GM23338 (cell line): ENCODE measurements at regions not wholly inside any gene's neighbourhood (a gene's known extent, or its start where the extent isn't known, plus 50 kb on each side); places are given as distances from the start of the nearest gene placed in this dataset.

Source experiments
- ATAC-seq: fragments of 200-7000 bp; cut with Tn5 transposase; 3 replicates; pipeline ENCODE4 v1.9.1; 2020
- DNase-seq: peaks from one replicate; pipeline ENCODE4 v3.0.0-alpha.2; 2015; ENCODE audit warnings: low spot score
- H2AFZ ChIP-seq: fragments of 200-600 bp; sonication (generic); 2 replicates; pipeline ENCODE4 v1.8.0; 2016; ENCODE audit warnings: antibody characterized with exemption, mild to moderate bottlenecking, moderate library complexity
- H3F3A ChIP-seq: fragments of 200-600 bp; sonication (generic); replicated peaks from 2 replicates; pipeline ENCODE4 v1.8.0; 2017; ENCODE audit warnings: antibody characterized with exemption, mixed run types, low read depth
- H3K27ac ChIP-seq: fragments of 200-600 bp; sonication (generic); 2 replicates; pipeline ENCODE4 v1.6.1; 2016; ENCODE audit warnings: low read depth
- H3K27me3 ChIP-seq: fragments of 200-600 bp; sonication (generic); 2 replicates; pipeline ENCODE4 v1.8.0; 2016; ENCODE audit warnings: mild to moderate bottlenecking, mixed run types, moderate library complexity; ENCODE audit not compliant: insufficient read depth
- H3K36me3 ChIP-seq: fragments of 200-600 bp; sonication (generic); 2 replicates; pipeline ENCODE4 v1.8.0; 2016; ENCODE audit warnings: mild to moderate bottlenecking; ENCODE audit not compliant: insufficient read depth
- H3K4me1 ChIP-seq: fragments of 200-600 bp; sonication (generic); 2 replicates; pipeline ENCODE4 v1.8.0; 2016; ENCODE audit warnings: mild to moderate bottlenecking, moderate library complexity; ENCODE audit not compliant: insufficient read depth
- H3K4me2 ChIP-seq: fragments of 200-600 bp; sonication (generic); 2 replicates; pipeline ENCODE4 v1.7.1; 2017; ENCODE audit warnings: mixed run types
- H3K4me3 ChIP-seq: fragments of 200-600 bp; sonication (generic); 2 replicates; pipeline ENCODE4 v1.6.1; 2016; ENCODE audit warnings: mixed run types
- H3K79me2 ChIP-seq: fragments of 200-600 bp; sonication (generic); replicated peaks from 2 replicates; pipeline ENCODE4 v1.8.0; 2017; ENCODE audit warnings: mild to moderate bottlenecking; ENCODE audit not compliant: insufficient read depth
- H3K9me2 ChIP-seq: fragments of 200-600 bp; sonication (generic); 2 replicates; pipeline ENCODE4 v1.8.0; 2017; ENCODE audit not compliant: insufficient read depth
- H4K20me1 ChIP-seq: fragments of 200-600 bp; sonication (generic); replicated peaks from 2 replicates; pipeline ENCODE4 v1.8.0; 2017; ENCODE audit warnings: mild to moderate bottlenecking; ENCODE audit not compliant: insufficient read depth
- H3K27ac Mint-ChIP-seq: 2 replicates; pipeline ENCODE4 v1.8.0; 2020; ENCODE audit warnings: inconsistent platforms, mild to moderate bottlenecking, moderate library complexity, mixed read lengths
- H3K27me3 Mint-ChIP-seq: 3 replicates; pipeline ENCODE4 v1.8.0; 2022; ENCODE audit warnings: low read depth, mild to moderate bottlenecking, moderate library complexity, mixed read lengths, inconsistent platforms; ENCODE audit not compliant: insufficient read depth, poor library complexity
- H3K36me3 Mint-ChIP-seq: 3 replicates; pipeline ENCODE4 v1.8.0; 2021; ENCODE audit warnings: low read depth, mild to moderate bottlenecking, inconsistent platforms, moderate library complexity, mixed read lengths
- H3K4me1 Mint-ChIP-seq: 3 replicates; pipeline ENCODE4 v1.8.0; 2020; ENCODE audit warnings: mild to moderate bottlenecking, inconsistent platforms, mixed read lengths
- H3K4me3 Mint-ChIP-seq: 3 replicates; pipeline ENCODE4 v1.8.0; 2021; ENCODE audit warnings: moderate library complexity, mild to moderate bottlenecking, inconsistent platforms, mixed read lengths
- H3K9me3 Mint-ChIP-seq: 3 replicates; pipeline ENCODE4 v1.8.0; 2020; ENCODE audit warnings: moderate library complexity, mild to moderate bottlenecking, inconsistent platforms, mixed read lengths
- CREB1 ChIP-seq: fragments of 250-450 bp; sonication (Bioruptor Pico); IDR thresholded peaks from 2 replicates; pipeline ENCODE4 v1.5.0; 2020; ENCODE audit warnings: low read depth, mild to moderate bottlenecking, moderate library complexity
- CTCF ChIP-seq, 2 experiments: fragments of 200-600 bp in 1 of 2; sonication (generic) in 1 of 2; conservative IDR thresholded peaks; 2 replicates each; pipeline versions ENCODE4 v1.5.1 to v1.6.1; 2016 to 2017; ENCODE audit warnings: antibody characterized with exemption in 2 of 2, low read depth in 2 of 2, mild to moderate bottlenecking in 2 of 2, moderate library complexity in 1 of 2
- ETS1 ChIP-seq: IDR thresholded peaks from 2 replicates; pipeline ENCODE4 v1.6.1; 2016; ENCODE audit warnings: antibody characterized with exemption
- EZH2 ChIP-seq: fragments of 200-600 bp; sonication (generic); IDR thresholded peaks from one replicate; pipeline ENCODE4 v1.8.0; 2017; ENCODE audit warnings: antibody characterized with exemption, mild to moderate bottlenecking, low read depth; ENCODE audit not compliant: unreplicated experiment
- EZH2phosphoT487 ChIP-seq: fragments of 200-600 bp; sonication (generic); IDR thresholded peaks from one replicate; pipeline ENCODE4 v1.8.1; 2018; ENCODE audit warnings: antibody characterized with exemption; ENCODE audit not compliant: unreplicated experiment
- JUNB ChIP-seq: IDR thresholded peaks from one replicate; pipeline ENCODE4 v1.6.1; 2016; ENCODE audit warnings: antibody characterized with exemption; ENCODE audit not compliant: unreplicated experiment
- NANOG ChIP-seq: IDR thresholded peaks from 2 replicates; pipeline ENCODE4 v1.6.1; 2016; ENCODE audit warnings: antibody characterized with exemption, borderline replicate concordance
- POLR2AphosphoS5 ChIP-seq: IDR thresholded peaks from 2 replicates; pipeline ENCODE4 v1.6.1; 2016; ENCODE audit warnings: antibody characterized with exemption, low read depth
- REST ChIP-seq: IDR thresholded peaks from one replicate; pipeline ENCODE4 v1.6.1; 2018; ENCODE audit warnings: antibody characterized with exemption; ENCODE audit not compliant: unreplicated experiment
- STAT1 ChIP-seq: IDR thresholded peaks from one replicate; pipeline ENCODE4 v1.6.1; 2016; ENCODE audit warnings: antibody characterized with exemption; ENCODE audit not compliant: unreplicated experiment
- ZNF114 ChIP-seq: fragments of 250-450 bp; sonication (Bioruptor Pico); IDR thresholded peaks from 2 replicates; pipeline ENCODE4 v1.5.0; 2020; ENCODE audit warnings: mild to moderate bottlenecking, moderate library complexity
- ZNF331 ChIP-seq: fragments of 250-450 bp; sonication (Bioruptor Pico); IDR thresholded peaks from 2 replicates; pipeline ENCODE4 v1.5.0; 2020; ENCODE audit warnings: low read depth, mild to moderate bottlenecking, moderate library complexity
- ZNF462 ChIP-seq: fragments of 250-450 bp; sonication (Bioruptor Pico); IDR thresholded peaks from 2 replicates; pipeline ENCODE4 v1.5.0; 2020; ENCODE audit warnings: mild to moderate bottlenecking, moderate library complexity

GRCh38 chrX:27910412-27910811, 70.8 kb downstream of the DCAF8L1 start:
- Histone ChIP-seq H4K20me1 (no peaks in the 10 kb centered on the region), H3K4me2 (no peak overlapping the region), H3F3A (no peaks in the 10 kb centered on the region), H2AFZ (no peak overlapping the region), H3K9me2 (no peaks in the 10 kb centered on the region), H3K4me3 (no peak overlapping the region), H3K36me3 (no peaks in the 10 kb centered on the region), H3K27ac (no peak overlapping the region), H3K79me2 (no peaks in the 10 kb centered on the region), H3K4me1 (no peaks in the 10 kb centered on the region), H3K27me3 (no peaks in the 10 kb centered on the region)
- Mint-ChIP-seq H3K36me3 (no peaks in the 10 kb centered on the region), H3K27me3 (no peaks in the 10 kb centered on the region), H3K27ac (no peak overlapping the region), H3K4me3 (no peak overlapping the region), H3K4me1 (no peaks in the 10 kb centered on the region), H3K9me3 (no peaks in the 10 kb centered on the region)
- ATAC-seq (no peak), DNase-seq (no peak)
- TF ChIP-seq NANOG (no peak), EZH2 (no peak), ZNF462 (CRISPR knock-in tag) (no peak), ZNF114 (CRISPR knock-in tag) (no peak), POLR2AphosphoS5 (no peak), EZH2phosphoT487 (no peak), REST (no peak), CREB1 (no peak), STAT1 (no peak), ETS1 (no peak), CTCF (conservative IDR thresholded peaks at IDR 0.05; ENCODE audit: low read depth in 2 of 2) (no peak), ZNF331 (CRISPR knock-in tag) (no peak), JUNB (no peak)
